MCF 10A (cell line): ENCODE measurements at regions not wholly inside any gene's neighbourhood (a gene's known extent, or its start where the extent isn't known, plus 50 kb on each side); places are given as distances from the start of the nearest gene placed in this dataset.

Experiments
- BruUV-seq: library from RNA; stranded (reverse); fragments of 400-500 nt; replicated peaks from 2 replicates; lab custom pipeline; 2021; lab: Mats Ljungman, UMichigan
- CTCF ChIA-PET: fragments of 300-600 bp; sonication (Branson Sonifier 250); formaldehyde crosslinking; extraction: SDS; loops from one replicate; lab custom pipeline; 2021; ENCODE audit warnings: antibody characterized with exemption, inconsistent platforms; lab: Yijun Ruan, JAX
- POLR2A ChIA-PET: fragments of 300-600, 350-650 bp; sonication (Branson Sonifier 250); formaldehyde crosslinking; extraction: SDS; loops from one replicate; lab custom pipeline; 2020; ENCODE audit warnings: antibody characterized with exemption, inconsistent platforms; lab: Yijun Ruan, JAX
- DNase-seq: peaks from one replicate; pipeline ENCODE4 v3.0.0-alpha.2; 2018; ENCODE audit not compliant: unreplicated experiment
- H3K27ac Mint-ChIP-seq: one replicate; pipeline ENCODE4 v1.8.0; 2022; ENCODE audit warnings: mild to moderate bottlenecking, low read depth, mixed read lengths; ENCODE audit not compliant: unreplicated experiment
- H3K27me3 Mint-ChIP-seq: one replicate; pipeline ENCODE4 v1.8.0; 2022; ENCODE audit warnings: mixed read lengths; ENCODE audit not compliant: insufficient read depth, unreplicated experiment
- H3K36me3 Mint-ChIP-seq: one replicate; pipeline ENCODE4 v1.8.0; 2022; ENCODE audit warnings: mild to moderate bottlenecking, moderate library complexity, mixed read lengths; ENCODE audit not compliant: insufficient read depth, unreplicated experiment
- H3K4me1 Mint-ChIP-seq: one replicate; pipeline ENCODE4 v1.8.0; 2022; ENCODE audit warnings: mixed read lengths; ENCODE audit not compliant: insufficient read depth, unreplicated experiment
- H3K4me3 Mint-ChIP-seq: one replicate; pipeline ENCODE4 v1.8.0; 2022; ENCODE audit warnings: mild to moderate bottlenecking, moderate library complexity, mixed read lengths; ENCODE audit not compliant: unreplicated experiment
- H3K9me3 Mint-ChIP-seq: one replicate; pipeline ENCODE4 v1.8.0; 2022; ENCODE audit warnings: mixed read lengths; ENCODE audit not compliant: unreplicated experiment
- intact Hi-C: fragments of 100-400 bp; cut with micrococcal nuclease; formaldehyde crosslinking; loops from 2 replicates; pipeline ENCODE4 v1.14.1; 2022
- TF ChIP-seq, protein P1 (sequence below): fragments of 200-600 bp; IDR thresholded peaks from one replicate; pipeline ENCODE4 v1.8.0; 2022; ENCODE audit warnings: antibody characterized with exemption, mild to moderate bottlenecking; ENCODE audit not compliant: unreplicated experiment

DNA sequence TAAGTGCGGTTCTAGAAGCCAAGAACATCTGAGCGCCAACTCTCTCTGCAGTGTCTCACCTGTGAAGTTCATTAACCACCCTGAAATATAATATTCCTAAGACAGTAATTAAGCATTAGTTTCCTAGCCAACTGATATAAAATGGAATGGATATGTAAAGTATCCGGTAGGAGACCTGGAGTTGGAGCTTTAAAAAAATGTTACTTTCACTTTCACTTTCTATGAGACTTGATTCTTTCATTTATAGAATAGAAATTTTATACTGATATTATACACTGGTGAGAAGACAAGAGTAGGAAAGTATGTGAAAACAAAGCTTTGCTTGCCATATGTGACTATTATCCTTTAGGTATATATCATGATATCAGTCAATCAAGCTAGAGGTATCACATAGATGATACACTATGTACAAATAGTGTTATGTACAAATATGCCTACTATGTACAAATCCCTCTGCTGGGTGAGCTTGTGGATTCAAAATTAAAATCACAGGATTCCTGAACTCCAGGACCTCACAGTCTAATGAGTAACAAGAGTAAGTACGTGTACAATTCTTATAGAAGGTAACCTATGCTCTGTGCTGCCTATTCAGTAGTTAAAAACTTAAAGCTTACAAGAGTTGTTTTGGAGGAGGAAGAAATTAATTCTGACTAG, 934.2 kb downstream of the TTLL7 start:
- CTCF ChIA-PET: interaction anchor here (1.0 kb wide), 1 partner anchor 16 kb away, joined by 3 read pairs; no protein-coding TSS in a partner anchor
- no TSS peak for BruUV-seq
- no peaks in the 10 kb centered on the region for H3K27me3 Mint-ChIP-seq

DNA sequence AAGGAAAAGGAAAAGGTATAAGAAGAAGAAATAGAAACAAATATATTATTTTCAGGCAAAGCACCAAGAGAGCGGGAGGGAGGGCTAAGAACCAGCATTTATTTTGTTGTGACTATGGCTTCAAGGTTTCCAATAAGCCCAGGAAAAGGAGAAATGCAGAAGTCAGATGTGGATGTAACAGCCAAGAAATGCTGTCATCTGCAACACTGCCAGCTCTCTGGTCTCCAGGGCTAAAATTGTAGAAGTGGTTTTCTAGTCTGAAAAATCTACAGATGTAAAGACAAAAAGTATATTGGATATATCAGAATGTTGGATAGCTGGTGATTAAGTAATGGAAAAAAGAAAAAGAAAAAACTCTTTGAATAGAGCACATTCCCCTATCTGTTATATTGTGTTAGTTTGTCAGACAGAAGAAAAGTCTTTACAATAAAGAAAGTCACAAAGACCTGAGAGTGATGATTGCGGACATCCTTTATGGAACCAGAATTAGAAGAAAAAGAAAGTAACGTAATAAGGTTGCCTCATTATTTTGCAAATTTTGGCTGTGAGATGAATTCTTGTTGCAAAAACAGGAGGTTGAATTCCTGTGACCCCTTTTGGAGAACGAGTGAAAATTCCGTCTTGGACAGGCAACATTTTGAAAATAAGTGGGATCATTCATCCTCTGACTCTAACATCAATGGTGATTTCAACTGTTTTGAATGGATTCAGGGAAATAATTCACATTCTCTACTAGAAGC, 938.1 kb downstream of the TTLL7 start:
- no peak overlapping the region for H3K4me3 Mint-ChIP-seq
- POLR2A ChIA-PET: interaction anchor here (0.7 kb wide), 1 partner anchor 27 kb away, joined by 3 read pairs; no protein-coding TSS in a partner anchor
- no peaks in the 10 kb centered on the region for H3K36me3 Mint-ChIP-seq
- DNase-seq: no peak
- TF ChIP-seq, protein P1, sequence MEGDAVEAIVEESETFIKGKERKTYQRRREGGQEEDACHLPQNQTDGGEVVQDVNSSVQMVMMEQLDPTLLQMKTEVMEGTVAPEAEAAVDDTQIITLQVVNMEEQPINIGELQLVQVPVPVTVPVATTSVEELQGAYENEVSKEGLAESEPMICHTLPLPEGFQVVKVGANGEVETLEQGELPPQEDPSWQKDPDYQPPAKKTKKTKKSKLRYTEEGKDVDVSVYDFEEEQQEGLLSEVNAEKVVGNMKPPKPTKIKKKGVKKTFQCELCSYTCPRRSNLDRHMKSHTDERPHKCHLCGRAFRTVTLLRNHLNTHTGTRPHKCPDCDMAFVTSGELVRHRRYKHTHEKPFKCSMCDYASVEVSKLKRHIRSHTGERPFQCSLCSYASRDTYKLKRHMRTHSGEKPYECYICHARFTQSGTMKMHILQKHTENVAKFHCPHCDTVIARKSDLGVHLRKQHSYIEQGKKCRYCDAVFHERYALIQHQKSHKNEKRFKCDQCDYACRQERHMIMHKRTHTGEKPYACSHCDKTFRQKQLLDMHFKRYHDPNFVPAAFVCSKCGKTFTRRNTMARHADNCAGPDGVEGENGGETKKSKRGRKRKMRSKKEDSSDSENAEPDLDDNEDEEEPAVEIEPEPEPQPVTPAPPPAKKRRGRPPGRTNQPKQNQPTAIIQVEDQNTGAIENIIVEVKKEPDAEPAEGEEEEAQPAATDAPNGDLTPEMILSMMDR: no peak
- BruUV-seq: no TSS peak
- no peaks in the 10 kb centered on the region for H3K9me3 Mint-ChIP-seq
- H3K27me3 Mint-ChIP-seq: no peaks in the 10 kb centered on the region
- intact Hi-C loops: no loop called here
- CTCF ChIA-PET: no interaction called here
- H3K4me1 Mint-ChIP-seq: peaks cover 6% of the 10 kb centered on the region
- H3K27ac Mint-ChIP-seq: no peak overlapping the region

More for the DNA sequence above, 934.2 kb downstream of the TTLL7 start:
- Mint-ChIP-seq H3K4me1 (peaks cover 6% of the 10 kb centered on the region), H3K36me3 (no peaks in the 10 kb centered on the region), H3K27ac (peak overlapping the region; percentile 52), H3K4me3 (no peak overlapping the region), H3K9me3 (peaks cover 21% of the 10 kb centered on the region)
- TF ChIP-seq, protein P1: no peak
- intact Hi-C loops: no loop called here
- no peak for DNase-seq
- POLR2A ChIA-PET: no interaction called here

DNA sequence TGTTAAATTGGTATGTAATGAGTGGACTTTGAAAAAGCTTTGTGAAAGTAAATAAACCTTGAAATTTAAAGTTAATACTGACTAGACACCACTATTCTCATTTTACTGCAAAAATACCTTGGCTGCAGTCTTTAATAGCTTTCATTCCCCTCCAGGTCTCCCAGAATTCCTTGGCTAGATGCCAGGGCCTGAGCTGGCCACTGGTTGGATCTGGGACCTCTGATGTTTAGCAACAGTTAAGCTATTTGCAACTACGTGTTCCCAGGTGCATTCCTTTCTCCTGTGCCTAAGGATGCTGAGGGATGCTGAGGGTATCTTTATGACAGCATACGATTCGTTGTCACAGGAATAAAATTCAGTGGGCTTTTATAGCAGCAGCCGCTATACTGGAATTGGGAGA, 938.7 kb downstream of the TTLL7 start:
- intact Hi-C loops: no loop called here
- Mint-ChIP-seq H3K27me3 (no peaks in the 10 kb centered on the region), H3K4me1 (peaks cover 5% of the 10 kb centered on the region), H3K4me3 (no peak overlapping the region), H3K9me3 (no peaks in the 10 kb centered on the region), H3K27ac (no peak overlapping the region), H3K36me3 (no peaks in the 10 kb centered on the region)
- ChIA-PET CTCF (no interaction called here), POLR2A (interaction anchor here (0.7 kb wide), 1 partner anchor 26 kb away, joined by 3 read pairs; no protein-coding TSS in a partner anchor)
- DNase-seq: peak; percentile 36
- TF ChIP-seq, protein P1: no peak
- BruUV-seq: no TSS peak

DNA sequence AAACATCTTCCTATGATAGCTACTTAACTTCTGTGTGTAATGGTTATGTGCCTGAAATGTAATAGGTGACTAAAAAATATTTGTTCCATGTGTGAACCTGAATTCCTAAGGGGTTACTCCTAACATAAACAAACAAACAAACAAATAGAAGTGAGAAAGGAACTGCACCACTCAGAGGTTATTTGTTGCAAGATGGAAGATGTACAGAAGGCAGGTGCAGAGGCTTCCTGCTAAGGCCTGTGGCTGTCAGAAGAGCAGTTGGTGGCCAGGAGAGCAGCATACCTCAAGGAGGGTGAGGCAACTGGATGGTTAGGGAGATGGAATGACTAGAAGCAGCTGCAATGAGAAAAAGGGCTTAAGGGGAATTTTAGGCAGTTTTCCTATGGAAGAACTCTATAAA, 940.6 kb downstream of the TTLL7 start:
- CTCF ChIA-PET: no interaction called here

More for the DNA sequence above, 940.6 kb downstream of the TTLL7 start:
- BruUV-seq: no TSS peak
- no peaks in the 10 kb centered on the region for H3K9me3 Mint-ChIP-seq
- H3K36me3 Mint-ChIP-seq: no peaks in the 10 kb centered on the region
- DNase-seq: no peak
- no peak overlapping the region for H3K4me3 Mint-ChIP-seq
- no peak overlapping the region for H3K27ac Mint-ChIP-seq
- intact Hi-C loops: no loop called here
- H3K4me1 Mint-ChIP-seq: no peaks in the 10 kb centered on the region
- POLR2A ChIA-PET: interaction anchor here (0.6 kb wide), 1 partner anchor 1947 kb away, joined by 3 read pairs; no protein-coding TSS in a partner anchor
- TF ChIP-seq, protein P1: no peak
- no peaks in the 10 kb centered on the region for H3K27me3 Mint-ChIP-seq
